Smooth muscle cell (in vitro differentiated cells): ENCODE measurements at regions not wholly inside any gene's neighbourhood (a gene's known extent, or its start where the extent isn't known, plus 50 kb on each side); places are given as distances from the start of the nearest gene placed in this dataset.
"Not testable (repeated sequence)": the region's sequence is repeated elsewhere in the genome, so short reads cannot be mapped to it uniquely, and the experiment has no call there.

ENCODE experiments used
- DNase-seq: peaks from one replicate; lab custom pipeline; 2025; ENCODE audit not compliant: unreplicated experiment; lab: John Stamatoyannopoulos, UW
- H2AFZ ChIP-seq: fragments of 200-600 bp; sonication (generic); 2 replicates; pipeline ENCODE4 v1.6.0; 2016; ENCODE audit warnings: antibody characterized with exemption, low read depth, mild to moderate bottlenecking
- H3F3A ChIP-seq: fragments of 200-600 bp; sonication (generic); 2 replicates; pipeline ENCODE4 v1.6.0; 2017; ENCODE audit warnings: antibody characterized with exemption, low read depth
- H3K27ac ChIP-seq: fragments of 200-600 bp; sonication (generic); 2 replicates; pipeline ENCODE4 v1.5.1; 2016; ENCODE audit warnings: low read depth, mild to moderate bottlenecking
- H3K27me3 ChIP-seq: fragments of 200-600 bp; sonication (generic); 2 replicates; pipeline ENCODE4 v1.6.1; 2016; ENCODE audit warnings: low read depth, mild to moderate bottlenecking
- H3K36me3 ChIP-seq: fragments of 200-600 bp; sonication (generic); 2 replicates; pipeline ENCODE4 v1.5.1; 2016; ENCODE audit warnings: low read depth
- H3K4me1 ChIP-seq: fragments of 200-600 bp; sonication (generic); 2 replicates; pipeline ENCODE4 v1.5.1; 2016; ENCODE audit warnings: low read depth
- H3K4me2 ChIP-seq: fragments of 200-600 bp; sonication (generic); 2 replicates; pipeline ENCODE4 v1.6.0; 2016; ENCODE audit warnings: mild to moderate bottlenecking
- H3K4me3 ChIP-seq: fragments of 200-600 bp; sonication (generic); 2 replicates; pipeline ENCODE4 v1.5.1; 2016; ENCODE audit warnings: mild to moderate bottlenecking
- H3K79me2 ChIP-seq: fragments of 200-600 bp; sonication (generic); 2 replicates; pipeline ENCODE4 v1.6.0; 2016; ENCODE audit warnings: low read depth, mild to moderate bottlenecking
- H3K9ac ChIP-seq: fragments of 200-600 bp; sonication (generic); 2 replicates; pipeline ENCODE4 v1.6.0; 2016; ENCODE audit warnings: low read depth
- H3K9me3 ChIP-seq: fragments of 200-600 bp; sonication (generic); replicated peaks from 2 replicates; pipeline ENCODE4 v1.5.1; 2016; ENCODE audit warnings: low read depth
- H4K20me1 ChIP-seq: fragments of 200-600 bp; sonication (generic); 2 replicates; pipeline ENCODE4 v1.6.0; 2016; ENCODE audit warnings: low read depth
- WGBS: methylation state at CpG from one replicate; pipeline ENCODE4 v1.1.7; 2016; ENCODE audit warnings: low lambda C conversion rate; 5-methylcytosine and 5-hydroxymethylcytosine counted together
- TF ChIP-seq, protein P1 (sequence below): fragments of 200-600 bp; sonication (generic); IDR thresholded peaks from 2 replicates; pipeline ENCODE4 v1.5.1; 2017; ENCODE audit warnings: borderline replicate concordance, mild to moderate bottlenecking, antibody characterized with exemption; ENCODE audit not compliant: insufficient read depth, poor library complexity, severe bottlenecking

DNA sequence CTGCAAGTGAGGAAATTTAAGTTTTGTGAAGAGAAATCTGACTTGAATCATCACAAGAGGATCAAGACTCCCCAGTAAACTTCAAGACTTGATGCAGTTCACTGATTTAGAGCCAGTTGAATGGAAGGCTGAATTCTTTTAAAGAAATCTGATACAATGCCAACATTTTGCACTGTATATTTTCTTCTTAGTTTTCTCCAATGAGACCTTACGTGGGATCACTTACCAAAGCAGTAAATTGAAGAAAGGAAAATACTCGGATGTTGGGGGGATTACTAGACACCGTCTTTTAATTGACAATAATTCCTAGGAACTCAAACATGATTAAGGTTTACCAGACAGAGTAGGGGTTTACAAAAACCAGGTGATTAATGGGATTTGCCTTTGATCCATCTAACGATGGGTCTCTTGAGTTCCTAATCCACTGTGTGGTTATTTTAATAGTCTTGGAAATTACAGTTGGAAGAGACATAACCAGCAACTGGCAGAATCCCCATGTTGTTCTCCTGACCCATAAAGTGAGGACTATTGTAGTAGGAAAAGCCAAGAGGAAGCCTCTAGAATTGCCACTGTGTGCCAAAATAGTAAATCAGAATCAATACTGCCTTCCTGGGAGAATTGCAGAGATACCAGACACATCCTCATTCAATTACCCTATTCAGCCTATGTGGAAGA, 354.5 kb downstream of the PID1 start:
- 59% methylated on average over 4 of the region's 4 CpGs for WGBS
- H3K27ac ChIP-seq = peak overlapping the region; percentile 60

GRCh38 chr2:228913176-228913575, 357.9 kb downstream of the PID1 start:
- 83% methylated on average over 3 of the region's 3 CpGs for WGBS
- no peak overlapping the region for H3K4me2 ChIP-seq
- no peaks in the 10 kb centered on the region for H3K4me1 ChIP-seq
- H3F3A ChIP-seq = no peaks in the 10 kb centered on the region
- no peak overlapping the region for H3K9ac ChIP-seq
- DNase-seq = no peak
- H2AFZ ChIP-seq = no peak overlapping the region
- no peaks in the 10 kb centered on the region for H3K27me3 ChIP-seq
- H3K79me2 ChIP-seq = no peaks in the 10 kb centered on the region
- H4K20me1 ChIP-seq = no peaks in the 10 kb centered on the region
- H3K36me3 ChIP-seq = no peaks in the 10 kb centered on the region
- no peak overlapping the region for H3K4me3 ChIP-seq
- no peaks in the 10 kb centered on the region for H3K9me3 ChIP-seq
- no peak overlapping the region for H3K27ac ChIP-seq
- TF ChIP-seq, protein P1, sequence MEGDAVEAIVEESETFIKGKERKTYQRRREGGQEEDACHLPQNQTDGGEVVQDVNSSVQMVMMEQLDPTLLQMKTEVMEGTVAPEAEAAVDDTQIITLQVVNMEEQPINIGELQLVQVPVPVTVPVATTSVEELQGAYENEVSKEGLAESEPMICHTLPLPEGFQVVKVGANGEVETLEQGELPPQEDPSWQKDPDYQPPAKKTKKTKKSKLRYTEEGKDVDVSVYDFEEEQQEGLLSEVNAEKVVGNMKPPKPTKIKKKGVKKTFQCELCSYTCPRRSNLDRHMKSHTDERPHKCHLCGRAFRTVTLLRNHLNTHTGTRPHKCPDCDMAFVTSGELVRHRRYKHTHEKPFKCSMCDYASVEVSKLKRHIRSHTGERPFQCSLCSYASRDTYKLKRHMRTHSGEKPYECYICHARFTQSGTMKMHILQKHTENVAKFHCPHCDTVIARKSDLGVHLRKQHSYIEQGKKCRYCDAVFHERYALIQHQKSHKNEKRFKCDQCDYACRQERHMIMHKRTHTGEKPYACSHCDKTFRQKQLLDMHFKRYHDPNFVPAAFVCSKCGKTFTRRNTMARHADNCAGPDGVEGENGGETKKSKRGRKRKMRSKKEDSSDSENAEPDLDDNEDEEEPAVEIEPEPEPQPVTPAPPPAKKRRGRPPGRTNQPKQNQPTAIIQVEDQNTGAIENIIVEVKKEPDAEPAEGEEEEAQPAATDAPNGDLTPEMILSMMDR = no peak

More for the DNA sequence above, 354.5 kb downstream of the PID1 start:
- no peak for DNase-seq
- Histone ChIP-seq H3F3A (no peaks in the 10 kb centered on the region), H2AFZ (peak overlapping the region; percentile 6), H3K9me3 (no peaks in the 10 kb centered on the region), H3K4me2 (peak overlapping the region; percentile 37), H3K9ac (no peak overlapping the region), H3K36me3 (no peaks in the 10 kb centered on the region), H3K4me1 (no peaks in the 10 kb centered on the region), H4K20me1 (no peaks in the 10 kb centered on the region), H3K4me3 (no peak overlapping the region), H3K27me3 (no peaks in the 10 kb centered on the region), H3K79me2 (no peaks in the 10 kb centered on the region)
- TF ChIP-seq, protein P1 = no peak

- H2AFZ ChIP-seq, H3K36me3 ChIP-seq, H3K79me2 ChIP-seq, H4K20me1 ChIP-seq, H3K4me1 ChIP-seq, DNase-seq, H3K4me3 ChIP-seq, H3K9ac ChIP-seq, H3K9me3 ChIP-seq, H3K27ac ChIP-seq, H3F3A ChIP-seq, H3K27me3 ChIP-seq, H3K4me2 ChIP-seq: not testable (repeated sequence)
- WGBS = 82% methylated on average over 1 of the region's 1 CpG
Measured at GRCh38 chr2:228910872-228911271, 360.2 kb downstream of the PID1 start.

DNA sequence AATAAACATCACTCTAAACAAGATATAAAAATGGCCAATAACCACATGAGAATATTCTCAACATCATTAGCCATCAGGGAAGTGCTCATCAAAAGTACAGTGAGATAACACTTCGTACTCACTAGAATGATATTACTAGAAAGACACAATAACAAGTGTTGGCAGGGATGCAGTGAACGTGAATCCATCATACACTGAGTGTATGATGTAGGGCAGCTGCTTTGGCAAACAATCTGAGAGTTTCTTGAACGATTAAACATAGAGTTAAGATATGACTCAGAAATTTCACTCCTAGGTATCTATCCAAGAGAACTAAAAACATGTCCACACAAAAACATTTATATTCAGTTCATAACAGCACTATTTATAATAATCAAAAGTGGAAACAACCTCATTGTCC, 368.9 kb downstream of the PID1 start:
- no peak overlapping the region for H3K4me3 ChIP-seq
- no peak overlapping the region for H3K27ac ChIP-seq
- no peaks in the 10 kb centered on the region for H3K79me2 ChIP-seq
- TF ChIP-seq, protein P1 = no peak
- DNase-seq = no peak
- no peaks in the 10 kb centered on the region for H3K27me3 ChIP-seq
- H3K36me3 ChIP-seq = no peaks in the 10 kb centered on the region
- H3K4me2 ChIP-seq = no peak overlapping the region
- H3K4me1 ChIP-seq = no peaks in the 10 kb centered on the region
- no peak overlapping the region for H2AFZ ChIP-seq
- no peaks in the 10 kb centered on the region for H4K20me1 ChIP-seq
- no peaks in the 10 kb centered on the region for H3F3A ChIP-seq
- H3K9me3 ChIP-seq = no peaks in the 10 kb centered on the region
- WGBS = 78% methylated on average over 3 of the region's 3 CpGs
- H3K9ac ChIP-seq = no peak overlapping the region
